Loucy (cell line): ENCODE measurements at regions not wholly inside any gene's neighbourhood (a gene's known extent, or its start where the extent isn't known, plus 50 kb on each side); places are given as distances from the start of the nearest gene placed in this dataset.

ENCODE experiments used
- CTCF ChIP-seq: fragments of 200-600 bp; sonication (generic); conservative IDR thresholded peaks from 2 replicates; pipeline ENCODE4 v1.5.1; 2014; ENCODE audit warnings: mild to moderate bottlenecking, antibody characterized with exemption, low read length
- EZH2phosphoT487 ChIP-seq: fragments of 200-600 bp; IDR thresholded peaks from 2 replicates; pipeline ENCODE4 v1.6.1; 2018; ENCODE audit warnings: antibody characterized with exemption, mild to moderate bottlenecking, moderate library complexity, borderline replicate concordance

DNA sequence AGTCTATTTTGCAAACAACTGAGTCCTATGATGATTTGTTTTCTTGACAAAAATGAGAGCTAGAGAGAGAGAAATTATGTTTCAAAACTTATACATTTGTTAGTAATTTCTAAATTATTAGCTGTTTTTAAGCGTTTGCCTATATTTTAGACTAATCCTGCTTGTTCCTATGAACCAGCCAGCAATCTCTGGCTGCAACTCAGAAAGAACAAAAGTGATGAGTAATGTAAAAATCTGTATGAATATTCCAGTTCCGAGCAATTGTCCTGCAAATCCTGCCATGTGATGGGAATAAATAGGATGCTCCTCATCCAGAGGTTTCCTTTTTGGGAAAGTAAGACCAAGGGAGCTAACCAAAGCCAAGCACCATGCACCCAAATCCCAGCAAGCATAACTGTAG lies 228.3 kb upstream of the GBE1 start:
- TF ChIP-seq CTCF, result no peak
- TF ChIP-seq EZH2phosphoT487, result no peak
